ENCODE measurements at regions not wholly inside any gene's neighbourhood (a gene's known extent, or its start where the extent isn't known, plus 50 kb on each side); places are given as distances from the start of the nearest gene placed in this dataset.
"Not testable (repeated sequence)": the region's sequence is repeated elsewhere in the genome, so short reads cannot be mapped to it uniquely, and the experiment has no call there.

- DNase-seq, result peak in 1 of 2 donors; percentile 82
- H3K4me1 ChIP-seq (ENCODE audit: control insufficient read depth in 1 of 2, insufficient read depth in 2 of 2, low read length in 2 of 2); H3K9me3 ChIP-seq (ENCODE audit: control insufficient read depth, low read length); intact Hi-C loops (cut with DNase I); H3K27ac ChIP-seq (ENCODE audit: low read depth in 1 of 2, low read length in 2 of 2); ATAC-seq (ENCODE audit: low FRiP score); H3K27me3 ChIP-seq (ENCODE audit: control insufficient read depth in 1 of 2, insufficient read depth in 2 of 2, low read length in 1 of 2); H3K36me3 ChIP-seq (ENCODE audit: control insufficient read depth in 1 of 2, insufficient read depth in 2 of 2, low read length in 1 of 2); H3K4me3 ChIP-seq (ENCODE audit: low read length in 2 of 2): not testable (repeated sequence)
- WGBS, 2 donors, result 2 to 15% methylated on average over 8 to 11 of the region's 11 CpGs
Observed at GRCh38 chr4:8961343-8961742, 89.7 kb upstream of the HMX1 start.

- WGBS, 2 donors, result 69 to 70% methylated on average over 16 to 18 of the region's 18 CpGs
- H3K36me3 ChIP-seq (ENCODE audit: control insufficient read depth in 1 of 2, insufficient read depth in 2 of 2, low read length in 1 of 2); H3K4me1 ChIP-seq (ENCODE audit: control insufficient read depth in 1 of 2, insufficient read depth in 2 of 2, low read length in 2 of 2); H3K4me3 ChIP-seq (ENCODE audit: low read length in 2 of 2); H3K9me3 ChIP-seq (ENCODE audit: control insufficient read depth, low read length); H3K27me3 ChIP-seq (ENCODE audit: control insufficient read depth in 1 of 2, insufficient read depth in 2 of 2, low read length in 1 of 2); DNase-seq; ATAC-seq (ENCODE audit: low FRiP score); intact Hi-C loops (cut with DNase I); H3K27ac ChIP-seq (ENCODE audit: low read depth in 1 of 2, low read length in 2 of 2): not testable (repeated sequence)
Observed at GRCh38 chr4:8959471-8959870, 87.8 kb upstream of the HMX1 start.

- H3K27me3 ChIP-seq (ENCODE audit: control insufficient read depth in 1 of 2, insufficient read depth in 2 of 2, low read length in 1 of 2); DNase-seq; H3K27ac ChIP-seq (ENCODE audit: low read depth in 1 of 2, low read length in 2 of 2); H3K4me1 ChIP-seq (ENCODE audit: control insufficient read depth in 1 of 2, insufficient read depth in 2 of 2, low read length in 2 of 2); ATAC-seq (ENCODE audit: low FRiP score); H3K36me3 ChIP-seq (ENCODE audit: control insufficient read depth in 1 of 2, insufficient read depth in 2 of 2, low read length in 1 of 2); intact Hi-C loops (cut with DNase I); H3K9me3 ChIP-seq (ENCODE audit: control insufficient read depth, low read length); H3K4me3 ChIP-seq (ENCODE audit: low read length in 2 of 2): not testable (repeated sequence)
- 88% methylated on average over 16 of the region's 16 CpGs for WGBS, 2 donors
Observed at GRCh38 chr4:8954001-8954400, 82.4 kb upstream of the HMX1 start.

GRCh38 chr4:8952791-8953190 is 81.2 kb upstream of the HMX1 start:
- 88 to 90% methylated on average over 12 of the region's 12 CpGs for WGBS, 2 donors
- H3K9me3 ChIP-seq (ENCODE audit: control insufficient read depth, low read length); H3K4me1 ChIP-seq (ENCODE audit: control insufficient read depth in 1 of 2, insufficient read depth in 2 of 2, low read length in 2 of 2); DNase-seq; H3K36me3 ChIP-seq (ENCODE audit: control insufficient read depth in 1 of 2, insufficient read depth in 2 of 2, low read length in 1 of 2); intact Hi-C loops (cut with DNase I); H3K4me3 ChIP-seq (ENCODE audit: low read length in 2 of 2); H3K27ac ChIP-seq (ENCODE audit: low read depth in 1 of 2, low read length in 2 of 2); ATAC-seq (ENCODE audit: low FRiP score); H3K27me3 ChIP-seq (ENCODE audit: control insufficient read depth in 1 of 2, insufficient read depth in 2 of 2, low read length in 1 of 2): not testable (repeated sequence)

- H3K36me3 ChIP-seq (ENCODE audit: control insufficient read depth in 1 of 2, insufficient read depth in 2 of 2, low read length in 1 of 2); H3K9me3 ChIP-seq (ENCODE audit: control insufficient read depth, low read length); ATAC-seq (ENCODE audit: low FRiP score); H3K27ac ChIP-seq (ENCODE audit: low read depth in 1 of 2, low read length in 2 of 2); H3K27me3 ChIP-seq (ENCODE audit: control insufficient read depth in 1 of 2, insufficient read depth in 2 of 2, low read length in 1 of 2); H3K4me1 ChIP-seq (ENCODE audit: control insufficient read depth in 1 of 2, insufficient read depth in 2 of 2, low read length in 2 of 2); DNase-seq; intact Hi-C loops (cut with DNase I); H3K4me3 ChIP-seq (ENCODE audit: low read length in 2 of 2): not testable (repeated sequence)
- WGBS, 2 donors, result 75 to 78% methylated on average over 13 of the region's 13 CpGs
Observed at GRCh38 chr4:8952109-8952508, 80.5 kb upstream of the HMX1 start.

GRCh38 chr4:8945506-8945905 is 73.9 kb upstream of the HMX1 start:
- intact Hi-C loops (cut with DNase I), result not testable (repeated sequence)

GRCh38 chr4:8943367-8943766 is 71.7 kb upstream of the HMX1 start:
- WGBS, 2 donors, result 76 to 79% methylated on average over 11 of the region's 11 CpGs
- H3K4me3 ChIP-seq (ENCODE audit: low read length in 2 of 2); DNase-seq; H3K36me3 ChIP-seq (ENCODE audit: control insufficient read depth in 1 of 2, insufficient read depth in 2 of 2, low read length in 1 of 2); H3K9me3 ChIP-seq (ENCODE audit: control insufficient read depth, low read length); ATAC-seq (ENCODE audit: low FRiP score); H3K4me1 ChIP-seq (ENCODE audit: control insufficient read depth in 1 of 2, insufficient read depth in 2 of 2, low read length in 2 of 2); H3K27me3 ChIP-seq (ENCODE audit: control insufficient read depth in 1 of 2, insufficient read depth in 2 of 2, low read length in 1 of 2); intact Hi-C loops (cut with DNase I); H3K27ac ChIP-seq (ENCODE audit: low read depth in 1 of 2, low read length in 2 of 2): not testable (repeated sequence)

More at GRCh38 chr4:8945506-8945905, 73.9 kb upstream of the HMX1 start:
- WGBS, 2 donors, result 76 to 78% methylated on average over 6 of the region's 6 CpGs
- not testable (repeated sequence) for ATAC-seq (ENCODE audit: low FRiP score); H3K4me3 ChIP-seq (ENCODE audit: low read length in 2 of 2); DNase-seq; H3K27ac ChIP-seq (ENCODE audit: low read depth in 1 of 2, low read length in 2 of 2); H3K9me3 ChIP-seq (ENCODE audit: control insufficient read depth, low read length); H3K27me3 ChIP-seq (ENCODE audit: control insufficient read depth in 1 of 2, insufficient read depth in 2 of 2, low read length in 1 of 2); H3K4me1 ChIP-seq (ENCODE audit: control insufficient read depth in 1 of 2, insufficient read depth in 2 of 2, low read length in 2 of 2); H3K36me3 ChIP-seq (ENCODE audit: control insufficient read depth in 1 of 2, insufficient read depth in 2 of 2, low read length in 1 of 2)

GRCh38 chr4:8942088-8942487 is 70.4 kb upstream of the HMX1 start:
- DNase-seq; H3K36me3 ChIP-seq (ENCODE audit: control insufficient read depth in 1 of 2, insufficient read depth in 2 of 2, low read length in 1 of 2); H3K27me3 ChIP-seq (ENCODE audit: control insufficient read depth in 1 of 2, insufficient read depth in 2 of 2, low read length in 1 of 2); H3K4me3 ChIP-seq (ENCODE audit: low read length in 2 of 2); ATAC-seq (ENCODE audit: low FRiP score); H3K9me3 ChIP-seq (ENCODE audit: control insufficient read depth, low read length); H3K27ac ChIP-seq (ENCODE audit: low read depth in 1 of 2, low read length in 2 of 2); intact Hi-C loops (cut with DNase I); H3K4me1 ChIP-seq (ENCODE audit: control insufficient read depth in 1 of 2, insufficient read depth in 2 of 2, low read length in 2 of 2): not testable (repeated sequence)
- 88 to 90% methylated on average over 11 of the region's 11 CpGs for WGBS, 2 donors

GRCh38 chr4:8941492-8941805 is 69.8 kb upstream of the HMX1 start:
- WGBS, 2 donors, result 76 to 80% methylated on average over 6 of the region's 6 CpGs
- intact Hi-C loops (cut with DNase I); H3K36me3 ChIP-seq (ENCODE audit: control insufficient read depth in 1 of 2, insufficient read depth in 2 of 2, low read length in 1 of 2); H3K4me3 ChIP-seq (ENCODE audit: low read length in 2 of 2); H3K4me1 ChIP-seq (ENCODE audit: control insufficient read depth in 1 of 2, insufficient read depth in 2 of 2, low read length in 2 of 2); ATAC-seq (ENCODE audit: low FRiP score); H3K9me3 ChIP-seq (ENCODE audit: control insufficient read depth, low read length); H3K27ac ChIP-seq (ENCODE audit: low read depth in 1 of 2, low read length in 2 of 2); H3K27me3 ChIP-seq (ENCODE audit: control insufficient read depth in 1 of 2, insufficient read depth in 2 of 2, low read length in 1 of 2); DNase-seq: not testable (repeated sequence)

All from aorta (tissue), 5 donors.